Activated CD8-positive, alpha-beta T cell treated with anti-CD3 and anti-CD28 coated beads for 36 hours (primary cell): ENCODE measurements at regions not wholly inside any gene's neighbourhood (a gene's known extent, or its start where the extent isn't known, plus 50 kb on each side); places are given as distances from the start of the nearest gene placed in this dataset.

Experiments used
- ATAC-seq: fragments of 200-7000 bp; cut with Tn5 transposase; one replicate; pipeline ENCODE4 v1.10.0; 2021; ENCODE audit warnings: mild to moderate bottlenecking, moderate library complexity
- CTCF ChIA-PET: fragments of 350-600 bp; sonication (Branson Sonifier 250); formaldehyde crosslinking; loops from one replicate; lab custom pipeline; 2021; ENCODE audit warnings: antibody characterized with exemption; lab: Charles Lee
- POLR2A ChIA-PET: fragments of 350-600 bp; sonication (Branson Sonifier 250); formaldehyde crosslinking; loops from one replicate; lab custom pipeline; 2021; ENCODE audit warnings: antibody characterized with exemption; lab: Charles Lee
- DNase-seq: peaks from one replicate; pipeline ENCODE4 v3.0.0-alpha.2; 2020
- H3K27ac Mint-ChIP-seq: one replicate; pipeline ENCODE4 v1.8.0; 2021; ENCODE audit warnings: mild to moderate bottlenecking, mixed read lengths
- H3K27me3 Mint-ChIP-seq: one replicate; pipeline ENCODE4 v1.8.0; 2021; ENCODE audit warnings: mixed read lengths
- H3K36me3 Mint-ChIP-seq: one replicate; pipeline ENCODE4 v1.8.0; 2021; ENCODE audit warnings: low read depth, mixed read lengths
- H3K4me1 Mint-ChIP-seq: one replicate; pipeline ENCODE4 v1.8.0; 2021; ENCODE audit warnings: low read depth, mixed read lengths
- H3K4me3 Mint-ChIP-seq: one replicate; pipeline ENCODE4 v1.8.0; 2021; ENCODE audit warnings: mild to moderate bottlenecking, moderate library complexity, mixed read lengths
- H3K9me3 Mint-ChIP-seq: one replicate; pipeline ENCODE4 v1.8.0; 2021; ENCODE audit warnings: mixed read lengths
- CTCF ChIP-seq: fragments of 200-600 bp; IDR thresholded peaks from one replicate; pipeline ENCODE4 v1.8.0; 2022; ENCODE audit warnings: antibody characterized with exemption, mild to moderate bottlenecking
- intact Hi-C: fragments of 100-400 bp; cut with micrococcal nuclease; formaldehyde crosslinking; loops from one replicate; pipeline ENCODE4 v1.10.0; 2022

DNA sequence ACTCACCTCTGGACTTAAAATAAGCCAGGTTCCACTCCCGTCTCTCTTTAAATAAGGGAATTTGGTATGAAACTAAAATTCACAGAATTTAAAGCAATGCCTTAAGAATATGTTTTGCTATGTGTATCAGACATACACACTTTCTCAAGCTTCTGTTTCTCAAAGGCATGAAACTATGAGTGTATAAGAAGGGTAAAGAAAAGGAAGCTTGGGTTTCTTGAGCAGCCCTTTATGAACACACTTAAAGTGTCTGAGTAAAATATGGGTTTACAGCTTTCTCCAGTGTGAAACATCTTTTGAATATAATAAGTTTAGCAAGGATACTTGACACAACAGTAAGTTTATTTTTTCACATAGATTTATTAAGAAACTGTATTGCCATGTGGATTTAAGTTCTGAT, 370.5 kb downstream of the TMA16 start:
- no peak for ATAC-seq

DNA sequence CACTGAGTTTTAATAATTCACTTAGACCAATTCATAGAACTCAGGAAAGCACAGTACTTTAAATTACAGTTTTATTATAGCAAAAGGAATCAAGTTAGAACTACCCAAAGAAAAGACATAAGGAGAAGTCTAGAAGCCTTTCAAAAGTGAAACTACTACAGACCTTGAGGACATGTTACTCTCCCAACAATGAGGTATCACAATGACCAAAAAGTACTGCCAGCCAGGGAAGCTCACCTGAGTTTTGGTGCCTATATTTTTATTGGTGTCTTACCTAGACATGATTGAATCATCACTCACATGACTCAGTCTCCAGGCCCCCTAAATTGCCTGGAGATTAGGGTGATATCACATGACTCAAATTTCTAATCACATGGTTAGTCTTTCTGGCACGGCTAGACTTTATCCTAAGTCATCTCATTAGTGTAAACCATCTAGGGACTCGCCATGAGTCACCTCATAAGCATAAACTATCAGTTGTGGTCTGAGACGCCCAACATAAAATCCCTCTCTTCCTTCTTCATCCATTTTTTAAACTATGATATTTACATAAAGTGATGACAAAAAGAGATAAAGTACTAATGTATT, 372.3 kb downstream of the TMA16 start:
- intact Hi-C loops: no loop called here
- ATAC-seq (no peak), DNase-seq (no peak)
- ChIA-PET POLR2A (no interaction called here), CTCF (no interaction called here)
- H3K9me3 Mint-ChIP-seq: peaks cover 2% of the 10 kb centered on the region
- H3K27me3 Mint-ChIP-seq: no peaks in the 10 kb centered on the region
- H3K4me1 Mint-ChIP-seq: no peaks in the 10 kb centered on the region
- no peak overlapping the region for H3K27ac Mint-ChIP-seq
- H3K4me3 Mint-ChIP-seq: no peak overlapping the region
- TF ChIP-seq CTCF: no peak
- no peaks in the 10 kb centered on the region for H3K36me3 Mint-ChIP-seq

More for the DNA sequence above, 370.5 kb downstream of the TMA16 start:
- ChIA-PET POLR2A (no interaction called here), CTCF (no interaction called here)
- no peaks in the 10 kb centered on the region for H3K36me3 Mint-ChIP-seq
- H3K4me3 Mint-ChIP-seq: no peak overlapping the region
- no peak for DNase-seq
- H3K27ac Mint-ChIP-seq: no peak overlapping the region
- intact Hi-C loops: no loop called here
- TF ChIP-seq CTCF: no peak
- H3K9me3 Mint-ChIP-seq: peaks cover 2% of the 10 kb centered on the region
- no peaks in the 10 kb centered on the region for H3K27me3 Mint-ChIP-seq
- H3K4me1 Mint-ChIP-seq: no peaks in the 10 kb centered on the region

- no peak overlapping the region for H3K4me3 Mint-ChIP-seq
- no peaks in the 10 kb centered on the region for H3K27me3 Mint-ChIP-seq
- H3K36me3 Mint-ChIP-seq: no peaks in the 10 kb centered on the region
- ChIA-PET POLR2A (no interaction called here), CTCF (no interaction called here)
- TF ChIP-seq CTCF: no peak
- DNase-seq: no peak
- no peak overlapping the region for H3K27ac Mint-ChIP-seq
- ATAC-seq: no peak
- no peaks in the 10 kb centered on the region for H3K4me1 Mint-ChIP-seq
- intact Hi-C loops: no loop called here
- H3K9me3 Mint-ChIP-seq: peaks cover 2% of the 10 kb centered on the region
Observed at GRCh38 chr4:163868445-163868844, 374.0 kb downstream of the TMA16 start.

- DNase-seq (no peak), ATAC-seq (no peak)
- POLR2A ChIA-PET: no interaction called here
- TF ChIP-seq CTCF: no peak
- no peak overlapping the region for H3K4me3 Mint-ChIP-seq
- intact Hi-C loops: no loop called here
- no peaks in the 10 kb centered on the region for H3K36me3 Mint-ChIP-seq
- no peak overlapping the region for H3K27ac Mint-ChIP-seq
- H3K9me3 Mint-ChIP-seq: peaks cover 2% of the 10 kb centered on the region
- H3K27me3 Mint-ChIP-seq: no peaks in the 10 kb centered on the region
- CTCF ChIA-PET: interaction anchor here (1.0 kb wide), 1 partner anchor 11 kb away, joined by 3 read pairs; no protein-coding TSS in a partner anchor
- no peaks in the 10 kb centered on the region for H3K4me1 Mint-ChIP-seq
Observed at GRCh38 chr4:163871078-163871477, 376.6 kb downstream of the TMA16 start.

DNA sequence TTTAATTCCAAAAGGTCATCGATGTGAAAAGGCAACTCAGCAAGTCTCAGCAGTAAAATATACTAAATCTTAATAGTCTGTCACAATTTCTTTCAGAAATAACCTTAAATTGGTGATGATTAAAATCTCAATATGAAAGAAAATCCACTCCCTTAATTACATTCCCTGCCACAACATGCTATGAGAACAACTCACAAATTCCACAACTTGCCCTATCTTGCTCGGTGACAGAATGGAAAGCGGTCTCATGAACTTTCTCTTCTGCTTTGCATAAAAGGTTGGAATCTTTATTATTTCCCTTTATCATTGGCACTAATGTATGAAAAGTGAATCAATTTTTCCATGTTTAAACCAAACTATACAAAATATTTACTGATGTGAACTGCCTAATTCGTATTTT, 380.8 kb downstream of the TMA16 start:
- Mint-ChIP-seq H3K4me3 (no peak overlapping the region), H3K4me1 (no peaks in the 10 kb centered on the region), H3K9me3 (no peaks in the 10 kb centered on the region), H3K27me3 (no peaks in the 10 kb centered on the region), H3K36me3 (no peaks in the 10 kb centered on the region), H3K27ac (no peak overlapping the region)
- TF ChIP-seq CTCF: no peak
- POLR2A ChIA-PET: no interaction called here
- DNase-seq: no peak
- ATAC-seq: no peak
- CTCF ChIA-PET: no interaction called here
- intact Hi-C loops: no loop called here
